ENCODE measurements at regions not wholly inside any gene's neighbourhood (a gene's known extent, or its start where the extent isn't known, plus 50 kb on each side); places are given as distances from the start of the nearest gene placed in this dataset.

DNA sequence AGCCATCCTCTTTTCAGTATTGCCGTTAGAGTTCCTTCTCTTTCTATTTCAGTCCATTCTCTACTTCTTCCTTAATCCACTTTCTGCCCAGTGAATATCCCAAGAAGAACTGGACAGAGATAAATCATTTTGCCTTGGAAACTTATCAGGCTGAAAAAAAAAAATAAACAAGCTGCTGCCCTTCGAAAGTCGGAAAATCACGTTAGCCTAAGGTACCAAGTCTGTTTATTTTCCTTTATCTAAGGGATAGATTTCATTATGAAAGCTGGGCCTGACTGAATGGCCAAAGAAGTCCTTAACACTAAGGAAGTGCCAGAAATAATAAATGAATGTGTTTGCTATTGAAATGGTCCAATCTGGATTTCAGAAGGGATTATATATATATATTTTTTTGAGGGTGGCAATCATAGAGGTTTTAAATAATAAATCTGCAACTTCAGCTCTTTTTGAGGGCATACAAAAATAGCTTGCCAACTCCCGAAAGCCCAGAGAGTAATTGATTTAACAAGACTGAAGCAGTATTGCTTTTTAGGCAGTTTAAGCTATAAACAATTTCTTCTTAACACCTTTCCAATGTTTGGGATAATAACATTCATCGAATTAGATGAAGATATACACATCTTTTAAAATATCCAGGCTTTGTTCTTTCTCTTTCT is 127.0 kb upstream of the STMND1 start:
- Histone ChIP-seq H3K27me3 (no peaks in the 10 kb centered on the region), H3K9ac (ENCODE audit: low read depth in 2 of 2, low read length in 2 of 2) (no peak overlapping the region), H3K4me1 (no peaks in the 10 kb centered on the region), H3K9me3 (no peaks in the 10 kb centered on the region), H3K36me3 (no peaks in the 10 kb centered on the region), H3K27ac (no peak overlapping the region), H3K4me3 (no peak overlapping the region)
- DNase-seq = no peak
- TF ChIP-seq, protein P1, sequence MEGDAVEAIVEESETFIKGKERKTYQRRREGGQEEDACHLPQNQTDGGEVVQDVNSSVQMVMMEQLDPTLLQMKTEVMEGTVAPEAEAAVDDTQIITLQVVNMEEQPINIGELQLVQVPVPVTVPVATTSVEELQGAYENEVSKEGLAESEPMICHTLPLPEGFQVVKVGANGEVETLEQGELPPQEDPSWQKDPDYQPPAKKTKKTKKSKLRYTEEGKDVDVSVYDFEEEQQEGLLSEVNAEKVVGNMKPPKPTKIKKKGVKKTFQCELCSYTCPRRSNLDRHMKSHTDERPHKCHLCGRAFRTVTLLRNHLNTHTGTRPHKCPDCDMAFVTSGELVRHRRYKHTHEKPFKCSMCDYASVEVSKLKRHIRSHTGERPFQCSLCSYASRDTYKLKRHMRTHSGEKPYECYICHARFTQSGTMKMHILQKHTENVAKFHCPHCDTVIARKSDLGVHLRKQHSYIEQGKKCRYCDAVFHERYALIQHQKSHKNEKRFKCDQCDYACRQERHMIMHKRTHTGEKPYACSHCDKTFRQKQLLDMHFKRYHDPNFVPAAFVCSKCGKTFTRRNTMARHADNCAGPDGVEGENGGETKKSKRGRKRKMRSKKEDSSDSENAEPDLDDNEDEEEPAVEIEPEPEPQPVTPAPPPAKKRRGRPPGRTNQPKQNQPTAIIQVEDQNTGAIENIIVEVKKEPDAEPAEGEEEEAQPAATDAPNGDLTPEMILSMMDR (IDR thresholded peaks at IDR 0.05) = no peak
- intact Hi-C loops (cut with DNase I) = no loop called here

DNA sequence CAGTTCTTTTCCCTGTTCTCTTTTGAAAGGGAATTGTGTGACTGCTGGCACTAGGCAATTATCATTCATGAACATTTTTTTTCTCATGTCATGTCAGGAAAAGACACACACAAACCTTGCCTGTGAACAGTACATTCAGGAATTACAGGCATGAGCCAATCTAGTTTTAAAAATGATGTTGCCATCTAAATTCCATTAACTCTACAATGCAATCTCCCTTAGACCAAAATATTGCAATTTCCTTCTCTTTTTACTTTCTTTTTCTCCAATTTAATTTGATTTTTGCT is 127.5 kb upstream of the STMND1 start:
- Histone ChIP-seq H3K27me3 (no peaks in the 10 kb centered on the region), H3K4me3 (no peak overlapping the region), H3K27ac (no peak overlapping the region), H3K36me3 (no peaks in the 10 kb centered on the region), H3K9me3 (no peaks in the 10 kb centered on the region), H3K9ac (ENCODE audit: low read depth in 2 of 2, low read length in 2 of 2) (no peak overlapping the region), H3K4me1 (no peaks in the 10 kb centered on the region)
- TF ChIP-seq, protein P1 (IDR thresholded peaks at IDR 0.05) = no peak
- intact Hi-C loops (cut with DNase I) = no loop called here
- no peak for DNase-seq

DNA sequence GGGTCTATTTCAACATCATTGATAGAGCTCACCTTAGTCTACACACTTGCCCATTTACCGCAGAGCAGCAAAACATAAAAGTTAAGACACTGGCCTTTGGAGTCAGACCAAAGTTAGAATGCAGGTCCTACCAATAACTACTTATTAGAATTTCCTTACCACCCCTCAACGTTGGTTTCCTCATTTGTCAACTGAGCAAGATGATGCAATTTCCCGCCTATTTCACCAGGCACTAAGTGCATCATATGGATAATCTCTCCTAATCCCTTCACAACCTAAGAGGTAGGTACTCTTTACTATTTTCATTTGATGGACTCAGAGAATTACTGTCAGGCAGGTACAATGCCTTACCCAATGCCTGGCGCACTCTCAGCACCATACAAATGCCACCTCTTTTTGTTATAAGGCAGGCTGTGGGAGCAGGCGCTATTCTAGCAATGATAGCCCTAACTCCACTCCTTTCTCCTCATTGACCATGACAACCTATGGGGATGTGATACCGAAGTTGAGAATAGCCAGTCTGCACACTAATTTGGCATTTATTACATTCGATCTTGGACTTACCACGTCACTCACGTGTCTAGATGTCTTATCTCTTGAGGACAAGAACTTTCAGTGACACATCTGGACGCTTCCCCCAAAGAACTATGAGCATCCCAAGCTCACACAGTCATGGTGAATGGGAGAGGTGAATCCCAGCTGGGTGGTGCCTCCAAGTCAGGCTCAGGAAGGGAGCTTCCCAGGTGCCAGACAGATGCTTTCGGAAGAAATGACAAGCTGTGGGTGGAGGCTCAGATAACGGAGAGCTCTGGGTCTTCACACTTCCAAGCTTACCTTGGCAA is 128.1 kb upstream of the STMND1 start:
- Histone ChIP-seq H3K27ac (no peak overlapping the region), H3K9me3 (no peaks in the 10 kb centered on the region), H3K36me3 (no peaks in the 10 kb centered on the region), H3K9ac (ENCODE audit: low read depth in 2 of 2, low read length in 2 of 2) (no peak overlapping the region), H3K4me1 (no peaks in the 10 kb centered on the region), H3K4me3 (no peak overlapping the region), H3K27me3 (no peaks in the 10 kb centered on the region)
- DNase-seq = no peak
- intact Hi-C loops (cut with DNase I) = no loop called here
- TF ChIP-seq, protein P1 (IDR thresholded peaks at IDR 0.05) = no peak

DNA sequence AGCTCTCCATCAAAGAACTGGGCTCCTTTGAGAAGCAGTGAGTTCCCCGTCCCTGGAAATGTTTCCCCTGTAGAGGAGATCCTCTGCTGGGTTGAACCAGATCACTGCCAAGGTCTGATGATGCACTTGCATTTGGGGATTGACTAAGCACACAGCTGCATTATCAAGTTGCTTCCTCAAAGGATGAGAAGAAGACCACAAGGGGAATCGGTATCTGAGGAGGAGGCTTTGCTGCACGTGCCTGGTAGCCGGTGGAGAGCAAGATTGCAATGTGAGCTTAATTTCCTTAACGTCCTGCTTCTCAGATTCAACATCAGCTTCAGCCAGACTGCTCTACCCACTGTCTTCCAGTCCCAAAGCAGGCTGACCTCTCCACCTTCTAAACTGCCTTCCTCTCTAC is 128.8 kb upstream of the STMND1 start:
- H3K27ac ChIP-seq = no peak overlapping the region
- no peak for DNase-seq
- H3K36me3 ChIP-seq = no peaks in the 10 kb centered on the region
- no peak overlapping the region for H3K9ac ChIP-seq (ENCODE audit: low read depth in 2 of 2, low read length in 2 of 2)
- intact Hi-C loops (cut with DNase I) = no loop called here
- TF ChIP-seq, protein P1 (IDR thresholded peaks at IDR 0.05) = no peak
- no peaks in the 10 kb centered on the region for H3K27me3 ChIP-seq
- no peaks in the 10 kb centered on the region for H3K4me1 ChIP-seq
- no peak overlapping the region for H3K4me3 ChIP-seq
- H3K9me3 ChIP-seq = no peaks in the 10 kb centered on the region

DNA sequence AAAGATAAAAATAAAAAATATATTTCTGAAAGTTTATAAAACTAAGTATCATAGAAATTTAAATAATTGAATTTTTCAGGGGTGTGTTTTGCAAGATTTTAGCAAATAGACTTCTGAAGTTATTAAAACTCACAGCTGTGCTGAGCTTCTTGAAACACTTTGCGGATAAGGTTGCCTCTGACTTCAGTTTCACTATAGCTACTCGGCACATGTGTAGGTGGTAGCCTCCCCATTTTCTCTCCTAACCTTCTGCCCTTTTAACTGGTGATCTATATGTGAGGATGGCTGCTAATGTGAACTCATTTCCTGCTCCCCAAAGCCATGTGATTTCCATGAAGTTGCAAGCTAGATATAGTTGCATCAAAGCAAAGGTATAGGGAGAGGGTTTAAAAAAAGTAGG is 129.3 kb upstream of the STMND1 start:
- H3K36me3 ChIP-seq = no peaks in the 10 kb centered on the region
- H3K4me1 ChIP-seq = no peaks in the 10 kb centered on the region
- TF ChIP-seq, protein P1 (IDR thresholded peaks at IDR 0.05) = no peak
- DNase-seq = no peak
- intact Hi-C loops (cut with DNase I) = no loop called here
- H3K9ac ChIP-seq (ENCODE audit: low read depth in 2 of 2, low read length in 2 of 2) = no peak overlapping the region
- no peak overlapping the region for H3K4me3 ChIP-seq
- no peak overlapping the region for H3K27ac ChIP-seq
- H3K27me3 ChIP-seq = no peaks in the 10 kb centered on the region
- H3K9me3 ChIP-seq = no peaks in the 10 kb centered on the region
